HepG2 (cell line): ENCODE measurements at regions not wholly inside any gene's neighbourhood (a gene's known extent, or its start where the extent isn't known, plus 50 kb on each side); places are given as distances from the start of the nearest gene placed in this dataset.
A peak's percentile ranks its signal among the peaks of the same experiment; 100 is the strongest.

ENCODE experiments used
- ATAC-seq: fragments of 200-7000 bp; cut with Tn5 transposase; 3 replicates; pipeline ENCODE4 v1.9.1; 2020; ENCODE audit warnings: mild to moderate bottlenecking, moderate library complexity
- BruUV-seq: library from RNA; stranded (reverse); fragments of 400-500 nt; replicated peaks from 2 replicates; lab custom pipeline; 2021; lab: Mats Ljungman, UMichigan
- CTCF ChIA-PET: fragments of 300-600 bp; formaldehyde crosslinking; extraction: SDS; loops from one replicate; lab custom pipeline; 2021; ENCODE audit warnings: low total read pairs, inconsistent platforms, low intra/inter-chr PET ratio; lab: Yijun Ruan, JAX
- POLR2A ChIA-PET: fragments of 350-600 bp; sonication (Branson Sonifier 250); formaldehyde crosslinking; loops from one replicate; lab custom pipeline; 2020; ENCODE audit warnings: antibody characterized with exemption, inconsistent platforms; lab: Yijun Ruan, JAX
- DNase-seq: peaks from one replicate; pipeline ENCODE4 v3.0.0-alpha.2; 2015; ENCODE audit warnings: low spot score
- FAIRE-seq: peaks from 3 replicates; lab custom pipeline; 2011; peaks lifted over from hg19 to GRCh38; lab: Jason Lieb, UNC
- H2AFZ ChIP-seq: one replicate; pipeline ENCODE4 v1.6.1; 2011; ENCODE audit warnings: low read length, inconsistent platforms
- H3K27ac ChIP-seq: fragments of 300-600 bp; 3 replicates; pipeline ENCODE4 v1.8.0; 2011; ENCODE audit warnings: mixed run types, mild to moderate bottlenecking, mixed read lengths, low read length, inconsistent platforms; ENCODE audit not compliant: insufficient read depth; ENCODE audit errors: extremely low read length
- H3K27me3 ChIP-seq, 2 experiments: fragments of 200-600 bp in 1 of 2; 2 replicates in 1 of 2; 3 replicates in 1 of 2; pipeline versions ENCODE4 v1.6.0 to v1.8.0; 2011; ENCODE audit warnings: low read length in 2 of 2, mild to moderate bottlenecking in 2 of 2, moderate library complexity in 2 of 2, inconsistent platforms in 1 of 2; ENCODE audit not compliant: insufficient read depth in 2 of 2, control insufficient read depth in 1 of 2
- H3K36me3 ChIP-seq, 2 experiments: fragments of 200-600 bp in 1 of 2; replicated peaks in 1 of 2; 2 replicates in 1 of 2; 3 replicates in 1 of 2; pipeline versions ENCODE4 v1.5.1 to v1.8.0; 2011; ENCODE audit warnings: low read length in 2 of 2, inconsistent platforms in 1 of 2; ENCODE audit not compliant: insufficient read depth in 2 of 2, control insufficient read depth in 1 of 2
- H3K4me1 ChIP-seq: 2 replicates; pipeline ENCODE4 v1.5.1; 2012; ENCODE audit warnings: low read length, inconsistent platforms; ENCODE audit not compliant: insufficient read depth
- H3K4me2 ChIP-seq: 2 replicates; pipeline ENCODE4 v1.6.0; 2011; ENCODE audit warnings: low read depth, low read length, inconsistent platforms
- H3K4me3 ChIP-seq, 3 experiments: fragments of 200-600 bp in 1 of 3; sonication (generic), shearing (Covaris generic) in 1 of 3; replicated peaks in 1 of 3; 2 replicates each; pipeline ENCODE4 v1.5.1; 2011 to 2016; ENCODE audit warnings: low read length in 3 of 3, inconsistent platforms in 2 of 3, low read depth in 2 of 3, mild to moderate bottlenecking in 2 of 3, control low read depth in 1 of 3, mixed read lengths in 1 of 3; ENCODE audit not compliant: insufficient read depth in 1 of 3
- H3K79me2 ChIP-seq: one replicate; pipeline ENCODE4 v1.6.1; 2011; ENCODE audit warnings: low read length, inconsistent platforms; ENCODE audit not compliant: insufficient read depth
- H3K9ac ChIP-seq: 2 replicates; pipeline ENCODE4 v1.6.0; 2011; ENCODE audit warnings: mild to moderate bottlenecking, low read depth, low read length, inconsistent platforms; ENCODE audit not compliant: insufficient read depth
- H3K9me3 ChIP-seq: 2 replicates; pipeline ENCODE4 v1.5.1; 2012; ENCODE audit warnings: mild to moderate bottlenecking, low read length
- H4K20me1 ChIP-seq: 2 replicates; pipeline ENCODE4 v1.6.0; 2011; ENCODE audit warnings: inconsistent platforms, mild to moderate bottlenecking, low read length, moderate library complexity; ENCODE audit not compliant: insufficient read depth
- ATF2 ChIP-seq: sonication (generic); formaldehyde crosslinking; IDR thresholded peaks from 2 replicates; pipeline ENCODE4 v1.4.0; 2020; ENCODE audit warnings: missing genetic modification reagents
- CBFB ChIP-seq: sonication (generic); formaldehyde crosslinking; IDR thresholded peaks from 2 replicates; pipeline ENCODE4 v1.4.0; 2020; ENCODE audit warnings: missing genetic modification reagents
- FOXA3 ChIP-seq: IDR thresholded peaks from 2 replicates; pipeline ENCODE4 v1.6.1; 2016; ENCODE audit warnings: missing genetic modification reagents, missing compliant biosample characterization
- MIER3 ChIP-seq: IDR thresholded peaks from 2 replicates; pipeline ENCODE4 v1.6.1; 2016; ENCODE audit warnings: missing compliant biosample characterization, borderline replicate concordance
- MYC ChIP-seq: sonication (generic); formaldehyde crosslinking; IDR thresholded peaks from 2 replicates; pipeline ENCODE4 v1.9.0; 2021; ENCODE audit warnings: missing genetic modification reagents, borderline replicate concordance
- NFAT5 ChIP-seq: sonication (generic); formaldehyde crosslinking; IDR thresholded peaks from 2 replicates; pipeline ENCODE4 v1.4.0; 2020; ENCODE audit warnings: missing genetic modification reagents
- PRPF4 ChIP-seq: fragments of 200-400 bp; formaldehyde crosslinking; IDR thresholded peaks from 2 replicates; pipeline ENCODE4 v1.6.1; 2016; ENCODE audit warnings: low read length, low read depth; ENCODE audit not compliant: poor library complexity, severe bottlenecking
- STAG1 ChIP-seq: sonication (generic); formaldehyde crosslinking; IDR thresholded peaks from 2 replicates; pipeline ENCODE4 v1.4.0; 2020; ENCODE audit warnings: missing genetic modification reagents
- TOE1 ChIP-seq: sonication (generic); formaldehyde crosslinking; IDR thresholded peaks from 2 replicates; pipeline ENCODE4 v1.4.0; 2020; ENCODE audit warnings: mild to moderate bottlenecking, missing genetic modification reagents
- ZBTB1 ChIP-seq: sonication (generic); formaldehyde crosslinking; IDR thresholded peaks from 2 replicates; pipeline ENCODE4 v1.4.0; 2020; ENCODE audit warnings: missing genetic modification reagents, borderline replicate concordance
- ZC3H4 ChIP-seq: sonication (generic); formaldehyde crosslinking; IDR thresholded peaks from 2 replicates; pipeline ENCODE4 v1.4.0; 2020; ENCODE audit warnings: missing genetic modification reagents, borderline replicate concordance
- ZFX ChIP-seq: sonication (generic); formaldehyde crosslinking; IDR thresholded peaks from 2 replicates; pipeline ENCODE4 v1.4.0; 2020; ENCODE audit warnings: mild to moderate bottlenecking, low read depth, missing genetic modification reagents, moderate library complexity
- ZNF251 ChIP-seq: sonication (generic); formaldehyde crosslinking; IDR thresholded peaks from 2 replicates; pipeline ENCODE4 v1.9.0; 2021; ENCODE audit warnings: mild to moderate bottlenecking, missing genetic modification reagents
- ZNF326 ChIP-seq: sonication (generic); formaldehyde crosslinking; IDR thresholded peaks from 2 replicates; pipeline ENCODE4 v1.4.0; 2020; ENCODE audit warnings: missing genetic modification reagents, borderline replicate concordance
- ZNF441 ChIP-seq: sonication (generic); formaldehyde crosslinking; IDR thresholded peaks from 2 replicates; pipeline ENCODE4 v1.7.0; 2021; ENCODE audit warnings: missing genetic modification reagents, borderline replicate concordance
- ZNF777 ChIP-seq: sonication (generic); formaldehyde crosslinking; IDR thresholded peaks from 2 replicates; pipeline ENCODE4 v1.4.0; 2020; ENCODE audit warnings: missing genetic modification reagents
- ZNF891 ChIP-seq: sonication (generic); formaldehyde crosslinking; IDR thresholded peaks from 2 replicates; pipeline ENCODE4 v1.5.0; 2020; ENCODE audit warnings: mild to moderate bottlenecking, missing genetic modification reagents
- WGBS: methylation state at CpG from one replicate; pipeline ENCODE4 v1.1.6; 2017; ENCODE audit warnings: low lambda C conversion rate; 5-methylcytosine and 5-hydroxymethylcytosine counted together
- in situ Hi-C: cut with HindIII; loops from 2 replicates; pipeline ENCODE4 v1.10.0; 2017; ENCODE audit warnings: low pct_unique_long_range_greater_than_20kb; ENCODE audit not compliant: extremely low pct_ligation_motif_present
- intact Hi-C: fragments of 100-400 bp; cut with micrococcal nuclease; formaldehyde crosslinking; loops from one replicate; pipeline ENCODE4 v1.10.0; 2022; ENCODE audit not compliant: unreplicated experiment

GRCh38 chr13:76020421-76020955 lies 384.4 kb downstream of the LMO7 start (continued):
- no peak for TF ChIP-seq ATF2 (CRISPR knock-in tag)
- no peak for TF ChIP-seq ZNF441 (CRISPR knock-in tag)
- no peak for TF ChIP-seq ZBTB1 (CRISPR knock-in tag)
- TF ChIP-seq PRPF4 = no peak

DNA sequence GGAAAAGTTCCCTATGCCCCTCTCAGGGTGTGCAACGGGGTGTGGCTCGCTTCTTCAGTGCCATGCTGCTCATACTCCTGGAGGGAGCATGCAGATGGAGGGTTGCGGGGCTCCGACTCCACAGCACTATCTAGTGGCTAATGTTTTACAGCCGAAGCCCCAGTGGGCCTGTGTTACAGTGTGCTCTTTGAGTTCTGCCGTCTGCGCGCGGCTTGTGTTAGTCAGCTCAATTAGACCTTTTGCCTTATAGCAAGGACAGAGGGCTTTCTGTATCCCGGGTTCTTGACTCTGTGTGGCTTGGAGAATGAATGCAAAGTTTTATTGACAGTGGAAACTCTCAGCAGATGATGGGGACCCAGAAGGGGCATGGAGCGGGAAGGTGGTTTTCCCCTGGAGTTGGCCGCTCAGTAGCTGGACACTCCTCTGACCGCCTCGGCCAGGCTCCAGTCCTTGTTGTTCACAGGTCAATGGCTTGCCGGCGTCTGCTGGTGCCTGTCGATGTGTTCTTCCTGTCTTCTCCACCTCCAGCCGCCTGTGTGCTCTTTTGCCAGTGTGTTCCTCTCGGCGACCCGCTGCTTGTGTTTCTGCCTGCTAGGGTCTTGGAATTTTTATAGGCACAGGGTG lies 383.4 kb downstream of the LMO7 start:
- CTCF ChIA-PET = interaction anchor here (0.8 kb wide), 1 partner anchor 149 kb away, joined by 4 read pairs; no protein-coding TSS in a partner anchor
- peak; percentile 99 for ATAC-seq
- TF ChIP-seq ZNF891 (CRISPR knock-in tag) = no peak
- no peak for TF ChIP-seq ZC3H4 (CRISPR knock-in tag)
- TF ChIP-seq MIER3 (CRISPR knock-in tag) = no peak
- TF ChIP-seq NFAT5 (CRISPR knock-in tag) = no peak
- TF ChIP-seq STAG1 (CRISPR knock-in tag) = peak; percentile 56
- no peak for TF ChIP-seq ZNF326
- no peak for TF ChIP-seq ZNF251 (CRISPR knock-in tag)
- no peak for TF ChIP-seq TOE1 (CRISPR knock-in tag)
- TF ChIP-seq ZFX (CRISPR knock-in tag) = peak; percentile 38; the same call in 1 of the 2 replicates
- TF ChIP-seq MYC (CRISPR knock-in tag) = peak; percentile 29; the same call in 1 of the 2 replicates
- TF ChIP-seq FOXA3 (CRISPR knock-in tag) = peak; percentile 9; the same call in 1 of the 2 replicates
- no peak for TF ChIP-seq CBFB
- peak; percentile 49 for TF ChIP-seq ZNF777 (CRISPR knock-in tag)

More for the DNA sequence above, 383.4 kb downstream of the LMO7 start:
- H4K20me1 ChIP-seq = no peaks in the 10 kb centered on the region
- 17% methylated on average over 3 of the region's 21 CpGs for WGBS
- POLR2A ChIA-PET = no interaction called here
- H3K9me3 ChIP-seq = no peaks in the 10 kb centered on the region
- 0 out of 2 replicates have a peak, but pooled peaks cover 6% of the 10 kb centered on the region for H3K4me1 ChIP-seq
- peak overlapping the region; percentile 69 for H3K4me2 ChIP-seq
- no peak overlapping the region for H2AFZ ChIP-seq
- peak overlapping the region in 2 of 3 experiments; percentile 14 to 48; a peak in 2 of 6 replicates for H3K4me3 ChIP-seq
- no peaks in the 10 kb centered on the region for H3K36me3 ChIP-seq
- no TSS peak for BruUV-seq
- intact Hi-C loops = loop anchor here (2.0 kb wide), 3 partner anchors 143 to 453 kb away; no protein-coding TSS in a partner anchor
- H3K79me2 ChIP-seq = no peaks in the 10 kb centered on the region
- FAIRE-seq (peak; percentile 63), DNase-seq (peak; percentile 63)
- no peaks in the 10 kb centered on the region; a peak in 1 of 5 replicates for H3K27me3 ChIP-seq
- no peak overlapping the region for H3K9ac ChIP-seq
- H3K27ac ChIP-seq = no peak overlapping the region
- in situ Hi-C loops = loop anchor here (5.0 to 25.0 kb wide), 2 partner anchors 142 to 357 kb away; no protein-coding TSS in a partner anchor
